H9 (cell line): ENCODE measurements at regions not wholly inside any gene's neighbourhood (a gene's known extent, or its start where the extent isn't known, plus 50 kb on each side); places are given as distances from the start of the nearest gene placed in this dataset.

Experiments
- DNase-seq: peaks from one replicate; pipeline ENCODE4 v3.0.0-alpha.2; 2017
- H2AFZ ChIP-seq: one replicate; pipeline ENCODE4 v1.6.1; 2013; ENCODE audit warnings: mild to moderate bottlenecking, low read length, control low read depth, moderate library complexity
- H2AK5ac ChIP-seq: 2 replicates; pipeline ENCODE4 v1.6.1; 2013; ENCODE audit warnings: low read length, control low read depth, mixed read lengths; ENCODE audit not compliant: insufficient read length
- H2BK120ac ChIP-seq: one replicate; pipeline ENCODE4 v1.6.1; 2013; ENCODE audit warnings: low read depth, mild to moderate bottlenecking, low read length, control low read depth, inconsistent platforms; ENCODE audit not compliant: poor library complexity, severe bottlenecking
- H2BK12ac ChIP-seq: 2 replicates; pipeline ENCODE4 v1.6.1; 2013; ENCODE audit warnings: low read length, control low read depth, mixed read lengths, low read depth; ENCODE audit not compliant: insufficient read length
- H2BK15ac ChIP-seq: 2 replicates; pipeline ENCODE4 v1.6.1; 2013; ENCODE audit warnings: low read depth, low read length, control low read depth
- H2BK20ac ChIP-seq: one replicate; pipeline ENCODE4 v1.6.1; 2013; ENCODE audit warnings: low read depth, mild to moderate bottlenecking, low read length, control low read depth, inconsistent platforms; ENCODE audit not compliant: poor library complexity, severe bottlenecking
- H2BK5ac ChIP-seq: 2 replicates; pipeline ENCODE4 v1.6.1; 2013; ENCODE audit warnings: low read length, control low read depth, mixed read lengths; ENCODE audit not compliant: insufficient read length
- H3K14ac ChIP-seq: 2 replicates; pipeline ENCODE4 v1.6.1; 2013; ENCODE audit warnings: low read length, control low read depth; ENCODE audit not compliant: insufficient read depth
- H3K18ac ChIP-seq: 2 replicates; pipeline ENCODE4 v1.6.1; 2013; ENCODE audit warnings: low read depth, mild to moderate bottlenecking, mixed read lengths, low read length, control low read depth; ENCODE audit not compliant: insufficient read length
- H3K23ac ChIP-seq: 2 replicates; pipeline ENCODE4 v1.6.1; 2013; ENCODE audit warnings: low read length, control low read depth, mixed read lengths, low read depth; ENCODE audit not compliant: insufficient read length
- H3K23me2 ChIP-seq: 2 replicates; pipeline ENCODE4 v1.6.1; 2013; ENCODE audit warnings: low read depth, mild to moderate bottlenecking, mixed read lengths, low read length, control low read depth; ENCODE audit not compliant: insufficient read length, poor library complexity, severe bottlenecking
- H3K27ac ChIP-seq: 2 replicates; pipeline ENCODE4 v1.5.1; 2013; ENCODE audit warnings: low read length, control low read depth, mixed read lengths, low read depth; ENCODE audit not compliant: insufficient read length
- H3K27me3 ChIP-seq: 2 replicates; pipeline ENCODE4 v1.6.1; 2013; ENCODE audit warnings: low read length, control low read depth, inconsistent platforms; ENCODE audit not compliant: insufficient read depth
- H3K4ac ChIP-seq: 2 replicates; pipeline ENCODE4 v1.6.1; 2013; ENCODE audit warnings: low read depth, mild to moderate bottlenecking, control low read depth, inconsistent platforms, low read length, moderate library complexity
- H3K4me1 ChIP-seq: 2 replicates; pipeline ENCODE4 v1.6.1; 2013; ENCODE audit warnings: low read length, control low read depth, inconsistent platforms; ENCODE audit not compliant: insufficient read depth
- H3K4me2 ChIP-seq: 2 replicates; pipeline ENCODE4 v1.6.1; 2013; ENCODE audit warnings: low read length, control low read depth, mixed read lengths; ENCODE audit not compliant: insufficient read length, insufficient read depth
- H3K56ac ChIP-seq: 2 replicates; pipeline ENCODE4 v1.6.1; 2013; ENCODE audit warnings: low read depth, mild to moderate bottlenecking, mixed read lengths, low read length, control low read depth; ENCODE audit not compliant: insufficient read length
- H3K79me1 ChIP-seq: 2 replicates; pipeline ENCODE4 v1.6.1; 2013; ENCODE audit warnings: low read depth, mild to moderate bottlenecking, moderate library complexity, low read length, control low read depth, inconsistent platforms; ENCODE audit not compliant: insufficient read depth, poor library complexity, severe bottlenecking
- H3K79me2 ChIP-seq: 2 replicates; pipeline ENCODE4 v1.6.1; 2013; ENCODE audit warnings: low read length, control low read depth, inconsistent platforms; ENCODE audit not compliant: insufficient read depth
- H3K9ac ChIP-seq: 2 replicates; pipeline ENCODE4 v1.6.1; 2013; ENCODE audit warnings: low read length, control low read depth, mixed read lengths; ENCODE audit not compliant: insufficient read length; ENCODE audit errors: extremely low read depth
- H3K9me3 ChIP-seq: one replicate; pipeline ENCODE4 v1.6.1; 2013; ENCODE audit warnings: low read depth, low read length, inconsistent platforms; ENCODE audit not compliant: control insufficient read depth
- H3T11ph ChIP-seq: one replicate; pipeline ENCODE4 v1.6.1; 2013; ENCODE audit warnings: mild to moderate bottlenecking, low read length, control low read depth, inconsistent platforms
- H4K20me1 ChIP-seq: one replicate; pipeline ENCODE4 v1.6.1; 2013; ENCODE audit not compliant: control insufficient read depth, insufficient read length, insufficient read depth
- H4K5ac ChIP-seq: 2 replicates; pipeline ENCODE4 v1.6.1; 2013; ENCODE audit warnings: low read depth, mild to moderate bottlenecking, mixed read lengths, low read length, control low read depth; ENCODE audit not compliant: insufficient read length
- H4K8ac ChIP-seq: replicated peaks from 2 replicates; pipeline ENCODE4 v1.6.1; 2013; ENCODE audit warnings: low read length, control low read depth, mixed read lengths, low read depth; ENCODE audit not compliant: insufficient read length
- H4K91ac ChIP-seq: 2 replicates; pipeline ENCODE4 v1.6.1; 2013; ENCODE audit warnings: low read depth, mild to moderate bottlenecking, moderate library complexity, mixed read lengths, low read length, control low read depth; ENCODE audit not compliant: insufficient read length
- H3K27ac Mint-ChIP-seq, 3 experiments: 2 replicates in 2 of 3; 3 replicates in 1 of 3; pipeline ENCODE4 v1.8.0; 2020 to 2021; ENCODE audit warnings: mixed read lengths in 3 of 3, mild to moderate bottlenecking in 1 of 3, moderate library complexity in 1 of 3
- H3K27me3 Mint-ChIP-seq: 2 replicates; pipeline ENCODE4 v1.8.0; 2021; ENCODE audit warnings: low read depth, mild to moderate bottlenecking, moderate library complexity, mixed read lengths
- H3K36me3 Mint-ChIP-seq, 3 experiments: 2 replicates in 2 of 3; 3 replicates in 1 of 3; pipeline ENCODE4 v1.8.0; 2020 to 2021; ENCODE audit warnings: low read depth in 3 of 3, mixed read lengths in 3 of 3; ENCODE audit not compliant: insufficient read depth in 1 of 3
- H3K4me1 Mint-ChIP-seq, 2 experiments: 2 replicates each; pipeline ENCODE4 v1.8.0; 2020; ENCODE audit warnings: mixed read lengths in 2 of 2
- H3K4me3 Mint-ChIP-seq, 2 experiments: 2 replicates in 1 of 2; 3 replicates in 1 of 2; pipeline ENCODE4 v1.8.0; 2020 to 2021; ENCODE audit warnings: mild to moderate bottlenecking in 2 of 2, mixed read lengths in 2 of 2, moderate library complexity in 1 of 2
- H3K9me3 Mint-ChIP-seq, 2 experiments: 2 replicates in 1 of 2; 3 replicates in 1 of 2; pipeline ENCODE4 v1.8.0; 2020; ENCODE audit warnings: mild to moderate bottlenecking in 2 of 2, mixed read lengths in 2 of 2, moderate library complexity in 1 of 2
- CTCF ChIP-seq: fragments of 200-600 bp; sonication (generic); conservative IDR thresholded peaks from 3 replicates; pipeline ENCODE4 v1.8.0; 2021; ENCODE audit warnings: antibody characterized with exemption, mild to moderate bottlenecking
- WGBS: extraction: QIAGEN DNeasy Blood & Tissue Kit; methylation state at CpG from one replicate; pipeline ENCODE4 v1.1.7; 2013; ENCODE audit warnings: missing lambda C conversion rate, low lambda C conversion rate, mixed read lengths; ENCODE audit not compliant: insufficient read length; ENCODE audit errors: extremely low coverage; 5-methylcytosine and 5-hydroxymethylcytosine counted together

- Histone ChIP-seq H3K23ac (no peak overlapping the region), H4K8ac (no peak overlapping the region), H3K56ac (no peak overlapping the region), H2AK5ac (no peak overlapping the region), H4K20me1 (no peaks in the 10 kb centered on the region), H4K91ac (no peak overlapping the region), H3K14ac (no peak overlapping the region), H2BK5ac (no peak overlapping the region), H2AFZ (no peak overlapping the region), H4K5ac (no peak overlapping the region), H3T11ph (no peak overlapping the region), H2BK12ac (no peak overlapping the region), H3K4ac (no peak overlapping the region), H2BK120ac (no peak overlapping the region), H3K18ac (no peak overlapping the region), H3K4me1 (no peaks in the 10 kb centered on the region), H3K4me2 (no peak overlapping the region), H3K23me2 (no peaks in the 10 kb centered on the region), H3K79me2 (no peaks in the 10 kb centered on the region), H3K79me1 (no peaks in the 10 kb centered on the region), H2BK20ac (no peak overlapping the region), H3K9ac (no peak overlapping the region), H2BK15ac (no peak overlapping the region), H3K9me3 (no peaks in the 10 kb centered on the region), H3K27ac (no peak overlapping the region), H3K27me3 (no peaks in the 10 kb centered on the region)
- DNase-seq, result no peak
- Mint-ChIP-seq H3K9me3 (no peaks in the 10 kb centered on the region; a peak in 1 of 5 replicates), H3K4me1 (peaks cover 16 to 28% of the 10 kb centered on the region in 2 experiments), H3K27ac (no peak overlapping the region; a peak in 1 of 7 replicates), H3K36me3 (no peaks in the 10 kb centered on the region), H3K27me3 (peaks cover 1% of the 10 kb centered on the region; the same call in 1 of the 2 replicates), H3K4me3 (no peak overlapping the region)
- no peak for TF ChIP-seq CTCF
- no CpG with 5 or more reads among the region's 3 CpGs for WGBS
Observed at GRCh38 chr1:30365596-30365995, 357.8 kb downstream of the MATN1 start.
